HCT116 (cell line): ENCODE measurements at regions not wholly inside any gene's neighbourhood (a gene's known extent, or its start where the extent isn't known, plus 50 kb on each side); places are given as distances from the start of the nearest gene placed in this dataset.

Experiments
- ATAC-seq: fragments of 200-7000 bp; cut with Tn5 transposase; 2 replicates; pipeline ENCODE4 v1.9.1; 2020; ENCODE audit warnings: mild to moderate bottlenecking, moderate library complexity
- BruUV-seq: library from RNA; stranded (reverse); fragments of 400-500 nt; replicated peaks from 2 replicates; lab custom pipeline; 2021; lab: Mats Ljungman, UMichigan
- CTCF ChIA-PET: fragments of 300-600 bp; sonication (Branson Sonifier 250); formaldehyde crosslinking; loops from one replicate; lab custom pipeline; 2021; ENCODE audit warnings: antibody characterized with exemption; lab: Charles Lee
- POLR2A ChIA-PET: fragments of 300-600, 350-600 bp; sonication (Branson Sonifier 250); formaldehyde crosslinking; loops from one replicate; lab custom pipeline; 2021; ENCODE audit warnings: antibody characterized with exemption; lab: Charles Lee
- RAD21 ChIA-PET, 2 experiments: fragments of 300-600 bp; sonication (Branson Sonifier 250); formaldehyde crosslinking; loops; one replicate each; lab custom pipeline; 2023; ENCODE audit warnings: low total read pairs in 2 of 2; ENCODE audit not compliant: uncharacterized antibody in 2 of 2, unreplicated experiment in 2 of 2, low non-redundant PET in 1 of 2; lab: Charles Lee
- DNase-seq: peaks from one replicate; pipeline ENCODE4 v3.0.0-alpha.2; 2010; ENCODE audit warnings: low read depth, low spot score
- H2AFZ ChIP-seq: fragments of 200-600 bp; shearing (Covaris generic), sonication (generic); 2 replicates; pipeline ENCODE4 v1.6.1; 2017; ENCODE audit warnings: low read depth, mixed run types, mixed read lengths, antibody characterized with exemption, low read length; ENCODE audit not compliant: poor library complexity, severe bottlenecking
- H3K27ac ChIP-seq: 2 replicates; pipeline ENCODE4 v1.5.1; 2012; ENCODE audit warnings: low read depth, low read length
- H3K27me3 ChIP-seq: fragments of 200-600 bp; sonication (generic); 2 replicates; pipeline ENCODE4 v1.6.1; 2016; ENCODE audit warnings: mixed run types, low read length, mixed read lengths; ENCODE audit not compliant: insufficient read depth
- H3K36me3 ChIP-seq, 2 experiments: fragments of 200-500 bp in 1 of 2; fragments of 200-600 bp in 1 of 2; sonication (Bioruptor generic) in 1 of 2; sonication (generic) in 1 of 2; 2 replicates each; pipeline versions ENCODE4 v1.5.1 to v1.6.1; 2014 to 2016; ENCODE audit warnings: low read length in 2 of 2, inconsistent platforms in 1 of 2, mixed read lengths in 1 of 2, mixed run types in 1 of 2; ENCODE audit not compliant: insufficient read depth in 2 of 2, control insufficient read depth in 1 of 2
- H3K4me1 ChIP-seq, 2 experiments: fragments of 200-600 bp in 1 of 2; sonication (generic) in 1 of 2; 2 replicates each; pipeline versions ENCODE4 v1.5.1 to v1.6.1; 2012 to 2017; ENCODE audit warnings: low read length in 2 of 2, inconsistent platforms in 1 of 2, mild to moderate bottlenecking in 1 of 2, mixed read lengths in 1 of 2, mixed run types in 1 of 2, moderate library complexity in 1 of 2; ENCODE audit not compliant: insufficient read depth in 2 of 2, control insufficient read depth in 1 of 2
- H3K4me2 ChIP-seq: fragments of 200-600 bp; sonication (generic); 2 replicates; pipeline ENCODE4 v1.6.1; 2017; ENCODE audit warnings: mixed run types, low read length, mixed read lengths
- H3K4me3 ChIP-seq, 2 experiments: fragments of 200-600 bp in 1 of 2; sonication (generic) in 1 of 2; replicated peaks in 1 of 2; 2 replicates each; pipeline ENCODE4 v1.5.1; 2011 to 2016; ENCODE audit warnings: low read length in 2 of 2, control low read depth in 1 of 2, low read depth in 1 of 2, mild to moderate bottlenecking in 1 of 2, mixed read lengths in 1 of 2, mixed run types in 1 of 2
- H3K79me2 ChIP-seq: fragments of 200-600 bp; sonication (generic); 2 replicates; pipeline ENCODE4 v1.6.1; 2017; ENCODE audit warnings: mild to moderate bottlenecking, mixed run types, low read length, moderate library complexity, mixed read lengths; ENCODE audit not compliant: insufficient read depth
- H3K9ac ChIP-seq: fragments of 200-600 bp; sonication (generic); 2 replicates; pipeline ENCODE4 v1.6.1; 2016; ENCODE audit warnings: low read length, mixed read lengths
- H3K9me2 ChIP-seq: fragments of 200-600 bp; sonication (generic), shearing (Covaris generic); 2 replicates; pipeline ENCODE4 v1.6.1; 2017; ENCODE audit warnings: mixed run types, mild to moderate bottlenecking, moderate library complexity; ENCODE audit not compliant: insufficient read depth
- H3K9me3 ChIP-seq, 2 experiments: fragments of 200-500 bp in 1 of 2; fragments of 200-600 bp in 1 of 2; sonication (Bioruptor generic) in 1 of 2; sonication (generic) in 1 of 2; 2 replicates each; pipeline ENCODE4 v1.6.1; 2014 to 2017; ENCODE audit warnings: low read length in 2 of 2, mixed read lengths in 2 of 2, inconsistent platforms in 1 of 2, low read depth in 1 of 2, mild to moderate bottlenecking in 1 of 2, mixed run types in 1 of 2, moderate library complexity in 1 of 2; ENCODE audit not compliant: control insufficient read depth in 1 of 2, insufficient read depth in 1 of 2
- H4K20me1 ChIP-seq: fragments of 200-600 bp; sonication (generic), shearing (Covaris generic); 2 replicates; pipeline ENCODE4 v1.6.1; 2017; ENCODE audit warnings: mixed run types, mild to moderate bottlenecking, moderate library complexity; ENCODE audit not compliant: insufficient read depth
- CTCF ChIP-seq, 3 experiments: fragments of 200-600 bp in 1 of 3; sonication (generic) in 1 of 3; IDR thresholded peaks in 2 of 3; conservative IDR thresholded peaks in 1 of 3; 2 replicates each; pipeline ENCODE4 v1.5.1; 2012 to 2017; ENCODE audit warnings: low read depth in 2 of 3, low read length in 2 of 3, antibody characterized with exemption in 1 of 3, borderline replicate concordance in 1 of 3, control low read depth in 1 of 3, mild to moderate bottlenecking in 1 of 3, mixed read lengths in 1 of 3, mixed run types in 1 of 3, moderate library complexity in 1 of 3; ENCODE audit not compliant: insufficient read depth in 1 of 3
- EGR1 ChIP-seq: IDR thresholded peaks from 2 replicates; pipeline ENCODE4 v1.6.1; 2012; ENCODE audit warnings: low read depth
- ELF1 ChIP-seq: IDR thresholded peaks from 2 replicates; pipeline ENCODE4 v1.6.1; 2012; ENCODE audit warnings: low read depth, borderline replicate concordance
- EZH2 ChIP-seq: fragments of 200-600 bp; sonication (generic); IDR thresholded peaks from 2 replicates; pipeline ENCODE4 v1.6.1; 2017; ENCODE audit warnings: antibody characterized with exemption, mixed run types
- JUND ChIP-seq: IDR thresholded peaks from 2 replicates; pipeline ENCODE4 v1.6.1; 2012
- POLR2A ChIP-seq: IDR thresholded peaks from 2 replicates; pipeline ENCODE4 v1.7.0; 2011; ENCODE audit warnings: borderline replicate concordance; ENCODE audit not compliant: insufficient read depth, insufficient read length; ENCODE audit errors: extremely low read depth
- RAD21 ChIP-seq: IDR thresholded peaks from 2 replicates; pipeline ENCODE4 v1.6.1; 2012; ENCODE audit warnings: low read depth, mild to moderate bottlenecking
- REST ChIP-seq: IDR thresholded peaks from 2 replicates; pipeline ENCODE4 v1.6.1; 2012; ENCODE audit warnings: low read depth
- SP1 ChIP-seq: IDR thresholded peaks from 2 replicates; pipeline ENCODE4 v1.6.1; 2012; ENCODE audit warnings: low read depth
- TCF7L2 ChIP-seq: IDR thresholded peaks from 2 replicates; pipeline ENCODE4 v1.7.0; 2011; ENCODE audit warnings: borderline replicate concordance, inconsistent platforms; ENCODE audit not compliant: insufficient read depth, insufficient read length; ENCODE audit errors: extremely low read depth
- YY1 ChIP-seq: IDR thresholded peaks from 2 replicates; pipeline ENCODE4 v1.6.1; 2011; ENCODE audit warnings: low read length, low read depth, moderate library complexity, mild to moderate bottlenecking; ENCODE audit not compliant: insufficient replicate concordance; ENCODE audit errors: extremely low read depth
- ZBTB33 ChIP-seq: IDR thresholded peaks from 2 replicates; pipeline ENCODE4 v1.6.1; 2011; ENCODE audit warnings: mild to moderate bottlenecking, low read length, moderate library complexity; ENCODE audit not compliant: insufficient replicate concordance; ENCODE audit errors: extremely low read depth
- ZFX ChIP-seq: fragments of 450-650 bp; IDR thresholded peaks from 2 replicates; pipeline ENCODE4 v1.6.1; 2017
- ZNF274 ChIP-seq: fragments of 200-500 bp; sonication (Bioruptor generic); IDR thresholded peaks from 2 replicates; pipeline ENCODE4 v1.6.1; 2014; ENCODE audit warnings: mild to moderate bottlenecking, low read depth, low read length, inconsistent platforms
- intact Hi-C: fragments of 100-400 bp; cut with micrococcal nuclease; formaldehyde crosslinking; loops from 2 replicates; pipeline ENCODE4 v1.10.0; 2022

- no peak for TF ChIP-seq REST
These were observed 253.7 kb downstream of the ANKRD7 start (continued) for GRCh38 chr7:118478236-118478635.

- Histone ChIP-seq H3K9ac (no peak overlapping the region), H2AFZ (no peak overlapping the region), H3K27ac (no peak overlapping the region), H3K4me3 (no peak overlapping the region), H3K4me1 (no peaks in the 10 kb centered on the region), H3K4me2 (no peak overlapping the region), H3K79me2 (no peaks in the 10 kb centered on the region), H3K27me3 (no peaks in the 10 kb centered on the region), H4K20me1 (no peaks in the 10 kb centered on the region), H3K36me3 (no peaks in the 10 kb centered on the region), H3K9me3 (no peaks in the 10 kb centered on the region), H3K9me2 (no peaks in the 10 kb centered on the region)
- RAD21 ChIA-PET, result no interaction called here
- no peak for TF ChIP-seq YY1
- no peak for TF ChIP-seq ZFX
- TF ChIP-seq EGR1, result no peak
- TF ChIP-seq RAD21, result no peak
- TF ChIP-seq ZNF274, result no peak
- TF ChIP-seq JUND, result no peak
- TF ChIP-seq EZH2, result no peak
- no peak for TF ChIP-seq POLR2A
- no peak for TF ChIP-seq ELF1
- no peak for TF ChIP-seq REST
- no peak for TF ChIP-seq CTCF (IDR thresholded peaks at IDR 0.05 in 2 of 3, conservative IDR thresholded peaks at IDR 0.05 in 1 of 3; ENCODE audit: borderline replicate concordance in 1 of 3, insufficient read depth in 1 of 3, low read depth in 2 of 3, low read length in 2 of 3)
- TF ChIP-seq SP1, result no peak
- no peak for TF ChIP-seq TCF7L2
- no peak for TF ChIP-seq ZBTB33
- CTCF ChIA-PET, result no interaction called here
- POLR2A ChIA-PET, result no interaction called here
- BruUV-seq, result no TSS peak
- no peak for ATAC-seq
- intact Hi-C loops, result no loop called here
- DNase-seq, result no peak
These were observed 254.4 kb downstream of the ANKRD7 start for GRCh38 chr7:118478931-118479330.
